ENCODE measurements at regions not wholly inside any gene's neighbourhood (a gene's known extent, or its start where the extent isn't known, plus 50 kb on each side); places are given as distances from the start of the nearest gene placed in this dataset.

- TF ChIP-seq HMGA2 (CRISPR knock-in tag; IDR thresholded peaks at IDR 0.05) (no peak), CTCF (IDR thresholded peaks at IDR 0.05) (no peak), NFYB (CRISPR knock-in tag; conservative IDR thresholded peaks at IDR 0.05; ENCODE audit: low read depth) (no peak), JUN (CRISPR knock-in tag; IDR thresholded peaks at IDR 0.05) (no peak)
- TF ChIP-seq, protein P1, sequence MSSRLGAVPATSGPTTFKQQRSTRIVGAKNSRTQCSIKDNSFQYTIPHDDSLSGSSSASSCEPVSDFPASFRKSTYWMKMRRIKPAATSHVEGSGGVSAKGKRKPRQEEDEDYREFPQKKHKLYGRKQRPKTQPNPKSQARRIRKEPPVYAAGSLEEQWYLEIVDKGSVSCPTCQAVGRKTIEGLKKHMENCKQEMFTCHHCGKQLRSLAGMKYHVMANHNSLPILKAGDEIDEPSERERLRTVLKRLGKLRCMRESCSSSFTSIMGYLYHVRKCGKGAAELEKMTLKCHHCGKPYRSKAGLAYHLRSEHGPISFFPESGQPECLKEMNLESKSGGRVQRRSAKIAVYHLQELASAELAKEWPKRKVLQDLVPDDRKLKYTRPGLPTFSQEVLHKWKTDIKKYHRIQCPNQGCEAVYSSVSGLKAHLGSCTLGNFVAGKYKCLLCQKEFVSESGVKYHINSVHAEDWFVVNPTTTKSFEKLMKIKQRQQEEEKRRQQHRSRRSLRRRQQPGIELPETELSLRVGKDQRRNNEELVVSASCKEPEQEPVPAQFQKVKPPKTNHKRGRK (CRISPR knock-in tag; IDR thresholded peaks at IDR 0.05; ENCODE audit: borderline replicate concordance) = no peak
These were observed 629.7 kb downstream of the ACTR3B start for GRCh38 chr7:153389261-153389660.

All from WTC11 (cell line).